Left ventricle myocardium inferior (tissue), 1 donor: ENCODE measurements at regions not wholly inside any gene's neighbourhood (a gene's known extent, or its start where the extent isn't known, plus 50 kb on each side); places are given as distances from the start of the nearest gene placed in this dataset.

Source experiments
- DNase-seq: peaks from one replicate; pipeline ENCODE4 v3.0.0-alpha.2; 2020
- H3K27ac ChIP-seq: fragments of 200-600 bp; replicated peaks from 2 replicates; pipeline ENCODE4 v1.8.0; 2021
- H3K27me3 ChIP-seq: fragments of 200-600 bp; 2 replicates; pipeline ENCODE4 v1.8.0; 2021; ENCODE audit warnings: low read depth
- H3K36me3 ChIP-seq: fragments of 200-600 bp; 2 replicates; pipeline ENCODE4 v1.8.0; 2021
- H3K4me1 ChIP-seq: fragments of 200-600 bp; 2 replicates; pipeline ENCODE4 v1.8.0; 2021
- H3K4me3 ChIP-seq: fragments of 200-600 bp; 2 replicates; pipeline ENCODE4 v1.8.0; 2021; ENCODE audit warnings: mild to moderate bottlenecking, moderate library complexity
- H3K9me3 ChIP-seq: fragments of 200-600 bp; replicated peaks from 2 replicates; pipeline ENCODE4 v1.8.0; 2021
- intact Hi-C: fragments of 100-400 bp; cut with micrococcal nuclease; formaldehyde crosslinking; loops from one replicate; pipeline ENCODE4 v1.11.0; 2022
- TF ChIP-seq, protein P1 (sequence below): fragments of 200-600 bp; IDR thresholded peaks from 2 replicates; pipeline ENCODE4 v1.8.0; 2021; ENCODE audit warnings: antibody characterized with exemption, mild to moderate bottlenecking, borderline replicate concordance
- donor health status: DM: no; HTN: yes; CAD: no; lungs with severe emphysema.

DNA sequence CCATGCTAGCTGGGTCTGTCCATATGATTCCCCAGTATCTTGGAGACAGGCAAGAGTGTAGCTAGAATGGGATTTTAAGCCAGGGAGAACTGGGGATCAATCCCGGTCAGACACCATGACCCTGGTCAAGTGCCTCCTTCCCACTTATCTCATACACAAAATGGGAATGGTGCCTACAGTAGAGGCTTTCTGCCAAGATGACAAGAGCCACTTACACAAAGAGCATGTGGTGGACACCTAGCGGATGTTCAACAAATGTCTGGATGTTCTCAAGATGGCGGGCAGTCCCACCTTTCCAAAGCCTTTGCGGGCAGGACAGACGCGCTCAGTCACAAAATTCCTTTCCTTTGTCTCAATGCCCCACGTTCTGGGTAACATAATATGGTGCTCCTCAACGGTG is 57.3 kb downstream of the MAF start:
- Histone ChIP-seq H3K9me3 (no peaks in the 10 kb centered on the region), H3K36me3 (no peaks in the 10 kb centered on the region), H3K27ac (peak overlapping the region; percentile 65), H3K4me1 (peaks cover 19% of the 10 kb centered on the region), H3K27me3 (no peaks in the 10 kb centered on the region), H3K4me3 (no peak overlapping the region)
- intact Hi-C loops, result no loop called here
- no peak for DNase-seq
- TF ChIP-seq, protein P1, sequence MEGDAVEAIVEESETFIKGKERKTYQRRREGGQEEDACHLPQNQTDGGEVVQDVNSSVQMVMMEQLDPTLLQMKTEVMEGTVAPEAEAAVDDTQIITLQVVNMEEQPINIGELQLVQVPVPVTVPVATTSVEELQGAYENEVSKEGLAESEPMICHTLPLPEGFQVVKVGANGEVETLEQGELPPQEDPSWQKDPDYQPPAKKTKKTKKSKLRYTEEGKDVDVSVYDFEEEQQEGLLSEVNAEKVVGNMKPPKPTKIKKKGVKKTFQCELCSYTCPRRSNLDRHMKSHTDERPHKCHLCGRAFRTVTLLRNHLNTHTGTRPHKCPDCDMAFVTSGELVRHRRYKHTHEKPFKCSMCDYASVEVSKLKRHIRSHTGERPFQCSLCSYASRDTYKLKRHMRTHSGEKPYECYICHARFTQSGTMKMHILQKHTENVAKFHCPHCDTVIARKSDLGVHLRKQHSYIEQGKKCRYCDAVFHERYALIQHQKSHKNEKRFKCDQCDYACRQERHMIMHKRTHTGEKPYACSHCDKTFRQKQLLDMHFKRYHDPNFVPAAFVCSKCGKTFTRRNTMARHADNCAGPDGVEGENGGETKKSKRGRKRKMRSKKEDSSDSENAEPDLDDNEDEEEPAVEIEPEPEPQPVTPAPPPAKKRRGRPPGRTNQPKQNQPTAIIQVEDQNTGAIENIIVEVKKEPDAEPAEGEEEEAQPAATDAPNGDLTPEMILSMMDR, result peak; percentile 34

DNA sequence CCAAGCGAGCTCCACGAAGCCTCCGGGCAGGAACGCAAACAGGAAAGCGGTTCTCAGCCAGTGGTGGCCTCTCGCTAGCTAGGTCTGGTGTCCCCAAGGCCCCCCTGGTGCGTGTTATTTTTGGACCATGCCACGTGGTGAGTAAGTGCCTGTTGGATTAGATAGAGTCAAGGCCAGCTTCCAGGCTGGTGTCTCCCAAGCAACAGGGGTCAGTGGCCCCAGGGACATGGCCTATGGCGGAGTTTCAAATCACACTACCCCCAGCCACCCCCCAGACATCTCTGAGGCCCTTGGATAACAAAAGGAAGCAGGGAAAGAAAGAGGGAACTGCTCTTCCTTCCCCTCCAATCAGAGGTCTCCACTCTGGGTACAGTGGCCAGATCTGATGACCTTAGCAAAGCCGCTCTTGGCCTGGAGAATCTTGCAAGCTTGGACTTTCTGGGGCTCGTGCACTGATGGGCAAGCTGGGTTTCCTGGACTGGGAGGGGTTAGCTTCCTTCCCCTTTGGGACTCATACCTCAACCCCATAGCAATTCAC is 58.2 kb downstream of the MAF start:
- no peaks in the 10 kb centered on the region for H3K36me3 ChIP-seq
- peaks cover 19% of the 10 kb centered on the region for H3K4me1 ChIP-seq
- H3K27ac ChIP-seq, result peak overlapping the region; percentile 65
- intact Hi-C loops, result no loop called here
- no peaks in the 10 kb centered on the region for H3K9me3 ChIP-seq
- no peaks in the 10 kb centered on the region for H3K27me3 ChIP-seq
- peak; percentile 71 for DNase-seq
- peak overlapping the region; percentile 24 for H3K4me3 ChIP-seq
- TF ChIP-seq, protein P1, result no peak

DNA sequence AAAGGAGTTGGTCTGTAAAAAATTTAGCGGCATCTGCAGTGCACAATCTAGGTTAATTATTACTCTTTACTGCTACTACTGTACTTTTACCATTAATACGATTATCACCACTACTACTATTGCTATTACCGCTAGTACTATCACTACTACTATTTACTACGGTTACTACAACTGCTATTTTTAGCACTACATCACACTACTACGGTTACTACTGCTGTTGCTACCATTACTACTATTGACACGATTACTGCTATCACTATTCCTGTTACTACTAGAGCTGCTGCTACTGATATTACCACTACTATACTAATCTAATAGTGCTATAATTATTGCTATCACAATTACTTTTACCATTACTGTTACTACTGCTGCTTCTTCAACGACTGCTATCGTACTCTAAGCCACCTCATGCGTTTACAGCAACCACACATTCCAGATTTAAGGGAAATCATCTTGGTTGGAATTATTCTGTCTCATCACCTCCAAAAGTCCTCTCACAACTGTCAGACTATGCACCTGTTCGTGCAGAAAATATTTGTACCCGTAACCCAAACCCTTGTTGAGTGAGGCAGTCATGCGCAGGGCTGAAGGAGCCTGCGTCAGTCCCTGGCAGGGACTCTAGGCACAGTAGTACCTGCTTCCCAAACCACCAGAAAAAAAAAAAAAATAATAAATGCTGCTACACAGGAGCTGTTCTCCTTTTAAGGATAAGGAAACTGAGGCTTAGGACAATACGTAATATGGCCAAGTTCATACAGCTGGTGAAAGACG is 59.5 kb downstream of the MAF start:
- no peaks in the 10 kb centered on the region for H3K36me3 ChIP-seq
- DNase-seq, result no peak
- intact Hi-C loops, result no loop called here
- H3K27me3 ChIP-seq, result no peaks in the 10 kb centered on the region
- H3K9me3 ChIP-seq, result no peaks in the 10 kb centered on the region
- H3K4me1 ChIP-seq, result peaks cover 23% of the 10 kb centered on the region
- H3K4me3 ChIP-seq, result no peak overlapping the region
- no peak overlapping the region for H3K27ac ChIP-seq
- TF ChIP-seq, protein P1, result no peak

DNA sequence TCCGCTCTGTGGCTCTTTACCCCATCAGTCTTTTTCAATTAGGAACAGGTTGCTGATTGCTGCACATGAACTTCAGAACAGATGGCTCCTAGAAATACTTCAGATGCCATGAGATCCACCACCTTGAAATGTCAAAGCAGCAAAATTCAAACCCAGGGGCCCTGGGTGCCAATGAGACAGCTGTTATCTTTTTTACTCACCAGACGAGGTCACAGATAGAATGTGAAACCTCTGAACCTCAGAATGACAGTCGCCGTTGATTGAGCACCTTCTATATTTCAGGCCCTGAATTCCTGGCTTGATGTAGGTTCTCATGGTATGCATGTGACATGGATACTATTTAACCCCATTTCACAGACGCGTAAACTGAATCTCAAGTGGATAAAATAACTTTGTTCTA is 63.0 kb downstream of the MAF start:
- no peak overlapping the region for H3K27ac ChIP-seq
- TF ChIP-seq, protein P1, result no peak

DNA sequence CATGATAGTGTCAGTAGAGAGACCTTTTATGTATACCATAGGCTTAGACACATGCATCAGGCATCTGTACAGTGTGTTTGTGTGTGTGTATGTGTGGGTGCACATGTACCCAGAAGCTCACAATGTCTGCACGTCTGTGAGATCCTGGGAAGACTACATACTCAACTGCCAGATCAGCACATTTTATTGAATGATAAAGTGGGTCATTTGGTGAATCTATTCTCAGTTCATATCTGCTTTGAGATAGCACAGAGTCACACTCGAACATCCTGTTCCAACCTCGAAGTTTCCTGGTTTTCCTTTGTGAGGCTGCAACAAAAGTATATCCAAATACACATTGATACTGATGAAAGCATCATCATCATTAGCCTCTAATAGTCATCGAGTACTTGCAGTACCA is 63.6 kb downstream of the MAF start:
- Histone ChIP-seq H3K9me3 (no peaks in the 10 kb centered on the region), H3K36me3 (no peaks in the 10 kb centered on the region), H3K27ac (no peak overlapping the region), H3K4me1 (peaks cover 30% of the 10 kb centered on the region), H3K27me3 (no peaks in the 10 kb centered on the region), H3K4me3 (no peak overlapping the region)
- TF ChIP-seq, protein P1, result no peak
- intact Hi-C loops, result no loop called here
- no peak for DNase-seq

More for the DNA sequence above, 63.0 kb downstream of the MAF start:
- Histone ChIP-seq H3K36me3 (no peaks in the 10 kb centered on the region), H3K4me3 (no peak overlapping the region), H3K27me3 (no peaks in the 10 kb centered on the region), H3K4me1 (peaks cover 34% of the 10 kb centered on the region), H3K9me3 (no peaks in the 10 kb centered on the region)
- no peak for DNase-seq
- intact Hi-C loops, result no loop called here
